Fibroblast of skin of back (primary cell): ENCODE measurements at regions not wholly inside any gene's neighbourhood (a gene's known extent, or its start where the extent isn't known, plus 50 kb on each side); places are given as distances from the start of the nearest gene placed in this dataset.

Experiments
- DNase-seq: peaks from one replicate; pipeline ENCODE4 v3.0.0-alpha.2; 2013

GRCh38 chr9:38224941-38225340 lies 155.9 kb upstream of the SHB start:
- DNase-seq = no peak

- DNase-seq = no peak
Observed at GRCh38 chr9:38216572-38216971, 147.5 kb upstream of the SHB start.

GRCh38 chr9:38215465-38215864 lies 146.4 kb upstream of the SHB start:
- no peak for DNase-seq

GRCh38 chr9:38214432-38214831 lies 145.4 kb upstream of the SHB start:
- DNase-seq = no peak

- DNase-seq = no peak
Observed at GRCh38 chr9:38213631-38214299, 144.7 kb upstream of the SHB start.

- DNase-seq = no peak
Observed at GRCh38 chr9:38212016-38212415, 143.0 kb upstream of the SHB start.

- no peak for DNase-seq
Observed at GRCh38 chr9:38211002-38211401, 142.0 kb upstream of the SHB start.

GRCh38 chr9:38208206-38208901 lies 139.3 kb upstream of the SHB start:
- DNase-seq = no peak

- no peak for DNase-seq
Observed at GRCh38 chr9:38207247-38207778, 138.3 kb upstream of the SHB start.

GRCh38 chr9:38205279-38205678 lies 136.3 kb upstream of the SHB start:
- DNase-seq = peak; percentile 10

GRCh38 chr9:38202336-38202938 lies 133.4 kb upstream of the SHB start:
- no peak for DNase-seq

GRCh38 chr9:38201844-38202243 lies 132.8 kb upstream of the SHB start:
- DNase-seq = no peak

GRCh38 chr9:38200431-38200830 lies 131.4 kb upstream of the SHB start:
- DNase-seq = no peak

GRCh38 chr9:38198140-38198539 lies 129.1 kb upstream of the SHB start:
- no peak for DNase-seq

- no peak for DNase-seq
Observed at GRCh38 chr9:38196714-38197113, 127.7 kb upstream of the SHB start.

- no peak for DNase-seq
Observed at GRCh38 chr9:38195737-38196161, 126.7 kb upstream of the SHB start.

- no peak for DNase-seq
Observed at GRCh38 chr9:38194870-38195269, 125.8 kb upstream of the SHB start.

GRCh38 chr9:38192731-38193265 lies 123.8 kb upstream of the SHB start:
- DNase-seq = no peak

GRCh38 chr9:38186404-38187115 lies 117.5 kb upstream of the SHB start:
- DNase-seq = no peak

- DNase-seq = no peak
Observed at GRCh38 chr9:38185647-38186403, 116.8 kb upstream of the SHB start.

GRCh38 chr9:38183994-38184568 lies 115.1 kb upstream of the SHB start:
- DNase-seq = peak; percentile 17

- DNase-seq = no peak
Observed at GRCh38 chr9:38182321-38182720, 113.3 kb upstream of the SHB start.
